Mucosa of rectum (tissue), 2 donors: ENCODE measurements at regions not wholly inside any gene's neighbourhood (a gene's known extent, or its start where the extent isn't known, plus 50 kb on each side); places are given as distances from the start of the nearest gene placed in this dataset.
"Not testable (repeated sequence)": the region's sequence is repeated elsewhere in the genome, so short reads cannot be mapped to it uniquely, and the experiment has no call there.

Experiments
- H3K27ac ChIP-seq, 2 donors: one replicate each; pipeline ENCODE4 v1.7.0; 2013; ENCODE audit warnings: inconsistent platforms in 2 of 2, low read depth in 2 of 2, low read length in 2 of 2
- H3K27me3 ChIP-seq, 2 donors: one replicate each; pipeline ENCODE4 v1.7.0; 2013; ENCODE audit warnings: low read length in 2 of 2; ENCODE audit not compliant: control insufficient read depth in 2 of 2, insufficient read depth in 2 of 2
- H3K36me3 ChIP-seq, 2 donors: one replicate each; pipeline ENCODE4 v1.7.0; 2013; ENCODE audit warnings: low read length in 2 of 2; ENCODE audit not compliant: control insufficient read depth in 2 of 2, insufficient read depth in 2 of 2
- H3K4me1 ChIP-seq, 2 donors: one replicate each; pipeline ENCODE4 v1.7.0; 2013; ENCODE audit warnings: low read length in 2 of 2, mild to moderate bottlenecking in 1 of 2; ENCODE audit not compliant: control insufficient read depth in 2 of 2, insufficient read depth in 2 of 2
- H3K4me3 ChIP-seq, 2 donors: one replicate each; pipeline ENCODE4 v1.7.0; 2013; ENCODE audit warnings: low read length in 2 of 2
- H3K9ac ChIP-seq, 2 donors: one replicate each; pipeline ENCODE4 v1.7.0; 2013; ENCODE audit warnings: low read length in 2 of 2, low read depth in 1 of 2, mild to moderate bottlenecking in 1 of 2
- H3K9me3 ChIP-seq, 2 donors: one replicate each; pipeline ENCODE4 v1.7.0; 2013; ENCODE audit warnings: low read length in 2 of 2; ENCODE audit not compliant: control insufficient read depth in 2 of 2
- donor health status: healthy.
- donor health status: Normal muscosa, but diverticular disease.

DNA sequence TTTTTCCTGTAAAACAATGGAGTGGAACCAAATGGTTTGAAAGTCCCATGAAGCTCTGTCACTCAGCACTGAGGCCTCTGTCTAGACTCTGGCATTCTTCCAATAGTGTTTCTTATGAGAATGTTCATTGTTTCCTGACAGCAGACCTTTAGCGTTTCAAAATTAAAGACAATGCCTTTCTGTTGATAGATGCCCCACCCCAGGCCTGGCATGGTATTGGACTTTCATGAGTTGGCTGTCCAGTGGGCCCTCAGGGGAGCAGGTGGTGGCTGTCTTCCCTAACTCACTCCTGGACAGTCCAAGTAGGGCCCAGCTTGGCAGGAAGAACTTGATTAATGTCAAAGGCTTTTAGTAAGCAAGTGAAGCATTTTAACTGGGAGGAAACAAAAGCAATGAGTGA lies 186.5 kb upstream of the CCL2 start:
- Histone ChIP-seq H3K27ac (no peak overlapping the region), H3K9me3 (no peaks in the 10 kb centered on the region), H3K4me3 (no peak overlapping the region), H3K9ac (no peak overlapping the region), H3K27me3 (no peaks in the 10 kb centered on the region), H3K36me3 (no peaks in the 10 kb centered on the region), H3K4me1 (no peaks in the 10 kb centered on the region)

DNA sequence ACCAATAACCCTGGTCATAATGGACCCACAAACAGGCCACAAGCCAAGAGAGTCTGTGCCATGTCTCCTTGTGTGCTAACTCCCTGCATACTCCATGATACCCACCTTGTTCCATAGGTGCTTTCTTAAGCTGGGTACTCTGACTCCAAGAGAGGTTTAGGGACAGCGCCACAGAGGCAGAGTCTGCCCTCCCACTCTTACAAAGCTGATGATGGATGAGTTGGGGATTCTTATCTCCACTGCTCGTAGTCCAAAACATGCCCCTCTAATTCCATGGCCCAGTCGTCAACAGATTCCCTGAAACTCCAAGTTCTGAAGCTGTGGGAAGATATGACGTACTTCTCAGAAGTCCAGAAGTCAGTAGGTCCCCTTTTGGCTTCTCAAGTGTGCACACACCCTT lies 184.4 kb upstream of the CCL2 start:
- Histone ChIP-seq H3K36me3 (no peaks in the 10 kb centered on the region), H3K4me3 (no peak overlapping the region), H3K27ac (no peak overlapping the region), H3K4me1 (no peaks in the 10 kb centered on the region), H3K9me3 (no peaks in the 10 kb centered on the region), H3K9ac (no peak overlapping the region), H3K27me3 (no peaks in the 10 kb centered on the region)

- no peak overlapping the region for H3K9ac ChIP-seq
- H3K27ac ChIP-seq = no peak overlapping the region
- no peaks in the 10 kb centered on the region for H3K9me3 ChIP-seq
- H3K36me3 ChIP-seq = no peaks in the 10 kb centered on the region
- no peaks in the 10 kb centered on the region for H3K27me3 ChIP-seq
- H3K4me3 ChIP-seq = no peak overlapping the region
- no peaks in the 10 kb centered on the region for H3K4me1 ChIP-seq
These were observed 183.1 kb upstream of the CCL2 start for GRCh38 chr17:34071886-34072420.

- H3K4me1 ChIP-seq = no peaks in the 10 kb centered on the region
- H3K9ac ChIP-seq = no peak overlapping the region
- H3K27ac ChIP-seq = no peak overlapping the region
- H3K4me3 ChIP-seq = no peak overlapping the region
- no peaks in the 10 kb centered on the region for H3K27me3 ChIP-seq
- H3K9me3 ChIP-seq = no peaks in the 10 kb centered on the region
- no peaks in the 10 kb centered on the region for H3K36me3 ChIP-seq
These were observed 180.0 kb upstream of the CCL2 start for GRCh38 chr17:34075076-34075475.

GRCh38 chr17:34076743-34077631 lies 178.1 kb upstream of the CCL2 start:
- H3K9ac ChIP-seq = no peak overlapping the region

DNA sequence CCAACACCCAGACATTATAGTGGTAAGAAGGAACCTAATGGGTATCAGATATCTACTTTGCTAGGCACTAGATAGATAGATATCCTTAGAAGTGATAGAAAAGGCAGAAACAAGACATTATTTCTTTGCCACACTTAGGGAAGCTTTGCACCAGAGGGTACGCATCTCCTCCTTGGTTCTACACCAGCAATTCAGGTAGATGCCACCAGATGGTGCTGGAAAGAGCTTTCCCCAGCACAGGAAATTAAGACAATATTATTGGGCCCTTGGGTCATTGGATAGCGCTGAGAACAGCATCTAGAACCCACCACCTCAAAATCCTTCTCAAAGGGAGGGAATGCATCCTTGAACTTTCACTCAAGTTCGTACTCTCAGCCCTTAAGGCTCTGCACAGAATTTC lies 173.8 kb upstream of the CCL2 start:
- Histone ChIP-seq H3K27me3 (no peaks in the 10 kb centered on the region), H3K4me3 (no peak overlapping the region), H3K9me3 (no peaks in the 10 kb centered on the region), H3K27ac (no peak overlapping the region), H3K9ac (no peak overlapping the region), H3K4me1 (no peaks in the 10 kb centered on the region), H3K36me3 (no peaks in the 10 kb centered on the region)

More at GRCh38 chr17:34076743-34077631, 178.1 kb upstream of the CCL2 start:
- H3K9me3 ChIP-seq = no peaks in the 10 kb centered on the region
- H3K27ac ChIP-seq = no peak overlapping the region
- no peaks in the 10 kb centered on the region for H3K36me3 ChIP-seq
- no peak overlapping the region for H3K4me3 ChIP-seq
- no peaks in the 10 kb centered on the region for H3K4me1 ChIP-seq
- H3K27me3 ChIP-seq = no peaks in the 10 kb centered on the region

DNA sequence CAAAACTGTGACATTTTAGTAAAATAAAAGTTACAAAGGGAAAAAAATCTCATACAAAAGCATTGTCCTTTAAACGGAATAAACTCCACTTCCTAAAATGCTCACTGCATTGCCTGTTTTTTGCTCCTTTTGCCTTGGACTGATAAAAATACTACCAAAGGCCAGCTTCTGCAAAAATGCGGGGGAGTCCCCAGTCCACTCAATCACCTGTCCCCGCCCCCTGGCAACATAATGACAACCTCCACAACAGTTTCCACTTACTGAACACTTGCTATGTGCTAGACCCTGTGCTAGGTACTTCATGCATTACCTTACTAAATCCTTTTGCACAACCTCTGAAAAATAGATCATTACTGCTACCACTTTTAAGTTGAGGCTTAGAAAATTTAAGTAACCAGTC lies 172.7 kb upstream of the CCL2 start:
- no peaks in the 10 kb centered on the region for H3K27me3 ChIP-seq
- no peak overlapping the region for H3K9ac ChIP-seq
- H3K9me3 ChIP-seq = no peaks in the 10 kb centered on the region
- no peaks in the 10 kb centered on the region for H3K36me3 ChIP-seq
- no peak overlapping the region for H3K27ac ChIP-seq
- no peak overlapping the region for H3K4me3 ChIP-seq
- H3K4me1 ChIP-seq = no peaks in the 10 kb centered on the region

DNA sequence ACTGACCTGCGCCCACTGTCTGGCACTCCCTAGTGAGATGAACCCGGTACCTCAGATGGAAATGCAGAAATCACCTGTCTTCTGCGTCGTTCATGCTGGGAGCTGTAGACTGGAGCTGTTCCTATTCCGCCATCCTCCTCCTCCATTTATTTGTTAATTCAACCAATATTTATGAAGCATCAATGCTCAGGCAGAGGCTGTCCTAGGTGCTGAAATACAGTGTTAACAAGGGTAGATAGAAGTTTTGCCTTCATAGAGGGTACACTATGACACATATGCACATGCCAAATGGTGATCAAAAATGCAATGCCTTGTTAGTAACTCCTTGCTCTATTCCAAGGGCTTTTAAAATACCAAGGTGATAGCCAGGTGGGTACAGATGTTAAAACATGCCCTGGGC lies 166.0 kb upstream of the CCL2 start:
- not testable (repeated sequence) for H3K36me3 ChIP-seq, H3K27me3 ChIP-seq, H3K4me1 ChIP-seq

DNA sequence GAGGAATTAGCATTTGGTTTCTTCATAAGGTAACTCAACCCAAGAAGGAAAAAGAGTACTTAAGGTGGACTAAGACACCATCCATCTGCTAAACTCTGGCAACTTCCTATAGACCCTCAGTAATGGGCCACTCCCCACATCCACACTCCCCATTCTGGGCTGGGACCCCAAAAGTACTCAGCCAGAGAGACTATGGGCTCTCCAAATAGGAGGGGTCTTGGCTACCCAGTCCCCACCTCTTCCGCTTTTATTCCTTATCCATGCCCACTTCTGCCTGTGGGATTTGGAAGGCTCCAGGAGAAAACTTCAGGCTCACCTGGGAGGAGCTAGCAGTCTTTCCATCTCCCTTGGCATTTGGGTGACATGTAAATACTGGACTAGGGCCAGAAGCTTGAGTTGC lies 164.5 kb upstream of the CCL2 start:
- H3K9ac ChIP-seq = no peak overlapping the region
- no peak overlapping the region for H3K27ac ChIP-seq
- no peaks in the 10 kb centered on the region for H3K27me3 ChIP-seq
- no peaks in the 10 kb centered on the region for H3K36me3 ChIP-seq
- no peaks in the 10 kb centered on the region for H3K9me3 ChIP-seq
- no peaks in the 10 kb centered on the region for H3K4me1 ChIP-seq
- H3K4me3 ChIP-seq = no peak overlapping the region

More for the DNA sequence above, 166.0 kb upstream of the CCL2 start:
- not testable (repeated sequence) for H3K27ac ChIP-seq, H3K9me3 ChIP-seq, H3K9ac ChIP-seq, H3K4me3 ChIP-seq

DNA sequence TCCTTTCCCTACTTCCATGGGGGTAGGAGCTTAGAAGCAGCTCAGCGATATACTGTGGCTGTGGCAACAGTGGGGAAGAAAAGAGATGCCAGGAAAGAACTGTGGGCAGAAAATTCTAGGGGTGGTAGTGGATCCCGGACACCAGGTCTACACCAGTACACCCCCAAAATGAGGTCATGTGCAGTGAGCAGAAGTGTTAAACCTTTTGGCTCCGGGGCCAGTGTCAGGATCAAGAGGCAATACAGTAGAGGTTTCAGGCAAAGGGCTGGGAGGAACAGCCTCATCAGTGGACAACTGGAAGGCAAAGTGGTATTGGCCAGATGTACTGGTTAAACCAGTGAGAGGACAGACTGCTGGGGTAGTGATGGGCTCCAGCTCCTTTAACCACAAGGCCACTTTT lies 163.1 kb upstream of the CCL2 start:
- no peak overlapping the region for H3K27ac ChIP-seq
- H3K4me3 ChIP-seq = no peak overlapping the region
- no peaks in the 10 kb centered on the region for H3K27me3 ChIP-seq
- H3K9me3 ChIP-seq = no peaks in the 10 kb centered on the region
- no peak overlapping the region for H3K9ac ChIP-seq
- H3K36me3 ChIP-seq = no peaks in the 10 kb centered on the region
- H3K4me1 ChIP-seq = no peaks in the 10 kb centered on the region
